NCI-H1930 (cell line): ENCODE measurements at regions not wholly inside any gene's neighbourhood (a gene's known extent, or its start where the extent isn't known, plus 50 kb on each side); places are given as distances from the start of the nearest gene placed in this dataset.

Experiments used
- DNase-seq, 2 experiments: peaks; one replicate each; lab custom pipeline; 2025; lab: John Stamatoyannopoulos, UW

GRCh38 chr9:108186642-108187395 lies 669.0 kb downstream of the ACTL7B start:
- no peak for DNase-seq

GRCh38 chr9:108185613-108186012 lies 670.2 kb downstream of the ACTL7B start:
- no peak for DNase-seq

- no peak for DNase-seq
Observed at GRCh38 chr9:108184941-108185340, 670.8 kb downstream of the ACTL7B start.

- DNase-seq, result no peak
Observed at GRCh38 chr9:108184009-108184408, 671.8 kb downstream of the ACTL7B start.

GRCh38 chr9:108182950-108183381 lies 672.8 kb downstream of the ACTL7B start:
- no peak for DNase-seq

- DNase-seq, result no peak
Observed at GRCh38 chr9:108182270-108182669, 673.5 kb downstream of the ACTL7B start.

GRCh38 chr9:108181441-108181840 lies 674.3 kb downstream of the ACTL7B start:
- DNase-seq, result no peak

- no peak for DNase-seq
Observed at GRCh38 chr9:108180541-108180940, 675.2 kb downstream of the ACTL7B start.

- DNase-seq, result no peak
Observed at GRCh38 chr9:108178318-108178717, 677.5 kb downstream of the ACTL7B start.

- no peak for DNase-seq
Observed at GRCh38 chr9:108168236-108168850, 678.8 kb upstream of the KLF4 start.

- no peak for DNase-seq
Observed at GRCh38 chr9:108167136-108167900, 677.7 kb upstream of the KLF4 start.

GRCh38 chr9:108166519-108166918 lies 677.0 kb upstream of the KLF4 start:
- DNase-seq, result no peak

GRCh38 chr9:108163321-108164005 lies 673.9 kb upstream of the KLF4 start:
- no peak for DNase-seq

GRCh38 chr9:108162664-108163063 lies 673.1 kb upstream of the KLF4 start:
- no peak for DNase-seq

- DNase-seq, result no peak
Observed at GRCh38 chr9:108161503-108161902, 671.9 kb upstream of the KLF4 start.

GRCh38 chr9:108160706-108161355 lies 671.3 kb upstream of the KLF4 start:
- no peak for DNase-seq

- no peak for DNase-seq
Observed at GRCh38 chr9:108160039-108160438, 670.5 kb upstream of the KLF4 start.

- DNase-seq, result no peak
Observed at GRCh38 chr9:108158236-108158995, 668.8 kb upstream of the KLF4 start.

- no peak for DNase-seq
Observed at GRCh38 chr9:108156270-108156998, 666.9 kb upstream of the KLF4 start.

GRCh38 chr9:108153416-108153815 lies 663.8 kb upstream of the KLF4 start:
- no peak for DNase-seq
